Smooth muscle cell (in vitro differentiated cells): ENCODE measurements at regions not wholly inside any gene's neighbourhood (a gene's known extent, or its start where the extent isn't known, plus 50 kb on each side); places are given as distances from the start of the nearest gene placed in this dataset.

Experiments
- DNase-seq: peaks from one replicate; lab custom pipeline; 2025; ENCODE audit not compliant: unreplicated experiment; lab: John Stamatoyannopoulos, UW
- H2AFZ ChIP-seq: fragments of 200-600 bp; sonication (generic); 2 replicates; pipeline ENCODE4 v1.6.0; 2016; ENCODE audit warnings: antibody characterized with exemption, low read depth, mild to moderate bottlenecking
- H3F3A ChIP-seq: fragments of 200-600 bp; sonication (generic); 2 replicates; pipeline ENCODE4 v1.6.0; 2017; ENCODE audit warnings: antibody characterized with exemption, low read depth
- H3K27ac ChIP-seq: fragments of 200-600 bp; sonication (generic); 2 replicates; pipeline ENCODE4 v1.5.1; 2016; ENCODE audit warnings: low read depth, mild to moderate bottlenecking
- H3K27me3 ChIP-seq: fragments of 200-600 bp; sonication (generic); 2 replicates; pipeline ENCODE4 v1.6.1; 2016; ENCODE audit warnings: low read depth, mild to moderate bottlenecking
- H3K36me3 ChIP-seq: fragments of 200-600 bp; sonication (generic); 2 replicates; pipeline ENCODE4 v1.5.1; 2016; ENCODE audit warnings: low read depth
- H3K4me1 ChIP-seq: fragments of 200-600 bp; sonication (generic); 2 replicates; pipeline ENCODE4 v1.5.1; 2016; ENCODE audit warnings: low read depth
- H3K4me2 ChIP-seq: fragments of 200-600 bp; sonication (generic); 2 replicates; pipeline ENCODE4 v1.6.0; 2016; ENCODE audit warnings: mild to moderate bottlenecking
- H3K4me3 ChIP-seq: fragments of 200-600 bp; sonication (generic); 2 replicates; pipeline ENCODE4 v1.5.1; 2016; ENCODE audit warnings: mild to moderate bottlenecking
- H3K79me2 ChIP-seq: fragments of 200-600 bp; sonication (generic); 2 replicates; pipeline ENCODE4 v1.6.0; 2016; ENCODE audit warnings: low read depth, mild to moderate bottlenecking
- H3K9ac ChIP-seq: fragments of 200-600 bp; sonication (generic); 2 replicates; pipeline ENCODE4 v1.6.0; 2016; ENCODE audit warnings: low read depth
- H3K9me3 ChIP-seq: fragments of 200-600 bp; sonication (generic); replicated peaks from 2 replicates; pipeline ENCODE4 v1.5.1; 2016; ENCODE audit warnings: low read depth
- H4K20me1 ChIP-seq: fragments of 200-600 bp; sonication (generic); 2 replicates; pipeline ENCODE4 v1.6.0; 2016; ENCODE audit warnings: low read depth
- WGBS: methylation state at CpG from one replicate; pipeline ENCODE4 v1.1.7; 2016; ENCODE audit warnings: low lambda C conversion rate; 5-methylcytosine and 5-hydroxymethylcytosine counted together
- TF ChIP-seq, protein P1 (sequence below): fragments of 200-600 bp; sonication (generic); IDR thresholded peaks from 2 replicates; pipeline ENCODE4 v1.5.1; 2017; ENCODE audit warnings: borderline replicate concordance, mild to moderate bottlenecking, antibody characterized with exemption; ENCODE audit not compliant: insufficient read depth, poor library complexity, severe bottlenecking

- Histone ChIP-seq H3K27ac (no peak overlapping the region), H3K79me2 (no peaks in the 10 kb centered on the region), H3K36me3 (no peaks in the 10 kb centered on the region), H3K4me2 (no peak overlapping the region), H3K9ac (no peak overlapping the region), H3F3A (no peaks in the 10 kb centered on the region), H2AFZ (no peak overlapping the region), H3K9me3 (no peaks in the 10 kb centered on the region), H3K4me3 (no peak overlapping the region), H4K20me1 (no peaks in the 10 kb centered on the region), H3K4me1 (no peaks in the 10 kb centered on the region), H3K27me3 (no peaks in the 10 kb centered on the region)
- no peak for DNase-seq
- TF ChIP-seq, protein P1, sequence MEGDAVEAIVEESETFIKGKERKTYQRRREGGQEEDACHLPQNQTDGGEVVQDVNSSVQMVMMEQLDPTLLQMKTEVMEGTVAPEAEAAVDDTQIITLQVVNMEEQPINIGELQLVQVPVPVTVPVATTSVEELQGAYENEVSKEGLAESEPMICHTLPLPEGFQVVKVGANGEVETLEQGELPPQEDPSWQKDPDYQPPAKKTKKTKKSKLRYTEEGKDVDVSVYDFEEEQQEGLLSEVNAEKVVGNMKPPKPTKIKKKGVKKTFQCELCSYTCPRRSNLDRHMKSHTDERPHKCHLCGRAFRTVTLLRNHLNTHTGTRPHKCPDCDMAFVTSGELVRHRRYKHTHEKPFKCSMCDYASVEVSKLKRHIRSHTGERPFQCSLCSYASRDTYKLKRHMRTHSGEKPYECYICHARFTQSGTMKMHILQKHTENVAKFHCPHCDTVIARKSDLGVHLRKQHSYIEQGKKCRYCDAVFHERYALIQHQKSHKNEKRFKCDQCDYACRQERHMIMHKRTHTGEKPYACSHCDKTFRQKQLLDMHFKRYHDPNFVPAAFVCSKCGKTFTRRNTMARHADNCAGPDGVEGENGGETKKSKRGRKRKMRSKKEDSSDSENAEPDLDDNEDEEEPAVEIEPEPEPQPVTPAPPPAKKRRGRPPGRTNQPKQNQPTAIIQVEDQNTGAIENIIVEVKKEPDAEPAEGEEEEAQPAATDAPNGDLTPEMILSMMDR, result no peak
- 74% methylated on average over 1 of the region's 1 CpG for WGBS
Measured at GRCh38 chr14:42011221-42011620, 404.5 kb downstream of the LRFN5 start.

GRCh38 chr14:42004321-42004720, 397.6 kb downstream of the LRFN5 start:
- H3K4me2 ChIP-seq, result no peak overlapping the region
- no peaks in the 10 kb centered on the region for H3K27me3 ChIP-seq
- TF ChIP-seq, protein P1, result no peak
- H3K4me3 ChIP-seq, result no peak overlapping the region
- DNase-seq, result no peak
- peaks cover 12% of the 10 kb centered on the region for H3K4me1 ChIP-seq
- H4K20me1 ChIP-seq, result no peaks in the 10 kb centered on the region
- H3K36me3 ChIP-seq, result no peaks in the 10 kb centered on the region
- 68% methylated on average over 1 of the region's 1 CpG for WGBS
- no peak overlapping the region for H3K27ac ChIP-seq
- H3K9me3 ChIP-seq, result no peaks in the 10 kb centered on the region
- no peaks in the 10 kb centered on the region for H3K79me2 ChIP-seq
- H3F3A ChIP-seq, result no peaks in the 10 kb centered on the region
- no peak overlapping the region for H2AFZ ChIP-seq
- no peak overlapping the region for H3K9ac ChIP-seq

DNA sequence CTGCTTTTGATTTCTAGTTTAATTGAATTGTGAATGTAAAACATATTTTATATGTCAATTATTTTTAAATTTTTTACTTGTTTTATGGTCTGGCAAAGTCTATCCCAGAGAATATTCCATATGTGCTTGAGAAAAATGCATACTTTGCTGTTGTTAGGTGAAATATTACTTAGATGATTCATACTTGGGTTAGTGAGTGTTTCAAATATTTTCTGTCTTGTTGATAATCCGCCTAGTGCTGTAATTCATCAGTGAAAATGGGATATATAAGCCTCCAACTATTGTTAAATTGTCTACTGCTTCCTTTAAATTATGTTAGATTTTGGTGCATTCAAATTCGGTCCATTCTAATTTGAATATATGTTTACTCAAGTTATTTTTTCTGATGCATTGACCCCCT, 395.5 kb downstream of the LRFN5 start:
- no peaks in the 10 kb centered on the region for H3F3A ChIP-seq
- H3K79me2 ChIP-seq, result no peaks in the 10 kb centered on the region
- H3K27ac ChIP-seq, result peak overlapping the region; percentile 60
- peaks cover 12% of the 10 kb centered on the region for H3K4me1 ChIP-seq
- H3K4me3 ChIP-seq, result no peak overlapping the region
- 57% methylated on average over 2 of the region's 2 CpGs for WGBS
- no peak overlapping the region for H2AFZ ChIP-seq
- H3K9me3 ChIP-seq, result no peaks in the 10 kb centered on the region
- TF ChIP-seq, protein P1, result no peak
- no peaks in the 10 kb centered on the region for H4K20me1 ChIP-seq
- H3K4me2 ChIP-seq, result peak overlapping the region; percentile 46
- no peaks in the 10 kb centered on the region for H3K36me3 ChIP-seq
- H3K9ac ChIP-seq, result no peak overlapping the region
- DNase-seq, result no peak
- H3K27me3 ChIP-seq, result no peaks in the 10 kb centered on the region

DNA sequence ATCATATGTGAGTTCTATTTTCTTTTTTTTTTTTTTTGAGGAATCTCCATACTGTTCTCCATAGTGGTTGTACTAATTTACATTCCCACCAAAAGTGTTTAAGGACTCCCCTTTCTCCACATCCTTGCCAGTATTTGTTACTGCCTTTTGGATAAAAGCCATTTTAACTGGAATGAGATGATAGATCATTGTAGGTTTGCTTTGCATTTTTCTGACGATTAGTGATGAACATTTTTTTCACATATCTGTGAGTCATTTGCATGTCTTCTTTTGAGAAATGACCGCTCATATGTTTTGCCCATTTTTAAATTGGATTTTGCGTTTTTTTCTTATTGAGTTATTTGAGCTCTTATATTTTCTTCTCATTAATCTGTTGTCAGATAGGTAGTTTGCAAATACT, 394.8 kb downstream of the LRFN5 start:
- TF ChIP-seq, protein P1, result no peak
- Histone ChIP-seq H3K79me2 (no peaks in the 10 kb centered on the region), H3F3A (no peaks in the 10 kb centered on the region), H3K4me3 (no peak overlapping the region), H3K27me3 (no peaks in the 10 kb centered on the region), H3K27ac (peak overlapping the region; percentile 60), H3K36me3 (no peaks in the 10 kb centered on the region), H3K9me3 (no peaks in the 10 kb centered on the region), H3K4me1 (peaks cover 12% of the 10 kb centered on the region), H3K9ac (no peak overlapping the region), H2AFZ (no peak overlapping the region), H3K4me2 (peak overlapping the region; percentile 46), H4K20me1 (no peaks in the 10 kb centered on the region)
- DNase-seq, result no peak
- 80% methylated on average over 3 of the region's 3 CpGs for WGBS
